B cell (primary cell): ENCODE measurements at regions not wholly inside any gene's neighbourhood (a gene's known extent, or its start where the extent isn't known, plus 50 kb on each side); places are given as distances from the start of the nearest gene placed in this dataset.

Experiments used
- ATAC-seq: fragments of 200-7000 bp; cut with Tn5 transposase; one replicate; pipeline ENCODE4 v1.10.0; 2021; ENCODE audit warnings: low read depth, mild to moderate bottlenecking, moderate number of reproducible peaks, moderate library complexity
- CTCF ChIA-PET: fragments of 350-600 bp; sonication (Branson Sonifier 250); formaldehyde crosslinking; loops from one replicate; lab custom pipeline; 2021; ENCODE audit warnings: antibody characterized with exemption, inconsistent platforms; lab: Charles Lee
- POLR2A ChIA-PET: fragments of 350-600 bp; sonication (Branson Sonifier 250); formaldehyde crosslinking; loops from one replicate; lab custom pipeline; 2021; ENCODE audit warnings: antibody characterized with exemption; lab: Charles Lee
- DNase-seq: peaks from one replicate; pipeline ENCODE4 v3.0.0; 2013
- H2AFZ ChIP-seq: 2 replicates; pipeline ENCODE4 v1.6.1; 2012; ENCODE audit warnings: mild to moderate bottlenecking, low read depth, low read length; ENCODE audit not compliant: insufficient read depth, poor library complexity, severe bottlenecking
- H3K27ac ChIP-seq, 2 donors: 1 replicate in 1 of 2; 2 replicates in 1 of 2; pipeline ENCODE4 v1.5.1; 2012 to 2013; ENCODE audit warnings: low read length in 2 of 2, mild to moderate bottlenecking in 2 of 2, moderate library complexity in 1 of 2
- H3K27me3 ChIP-seq, 4 experiments: fragments of 200-600 bp in 1 of 4; sonication (generic) in 1 of 4; replicated peaks in 1 of 4; 1 replicate in 2 of 4; 2 replicates in 2 of 4; pipeline versions ENCODE4 v1.6.1 to v1.7.0; 2013 to 2016; ENCODE audit warnings: low read length in 3 of 4, mild to moderate bottlenecking in 2 of 4, mixed read lengths in 1 of 4, moderate library complexity in 1 of 4; ENCODE audit not compliant: insufficient read depth in 4 of 4, control insufficient read depth in 3 of 4; ENCODE audit errors: control extremely low read depth in 1 of 4
- H3K36me3 ChIP-seq, 2 experiments: replicated peaks in 1 of 2; 1 replicate in 1 of 2; 2 replicates in 1 of 2; pipeline versions ENCODE4 v1.6.1 to v1.7.1; 2013; ENCODE audit warnings: low read length in 1 of 2; ENCODE audit not compliant: insufficient read depth in 2 of 2, control insufficient read depth in 1 of 2; ENCODE audit errors: control extremely low read depth in 1 of 2, extremely low read depth in 1 of 2
- H3K4me1 ChIP-seq, 2 donors: fragments of 200-600 bp in 1 of 2; sonication (generic) in 1 of 2; 1 replicate in 1 of 2; 2 replicates in 1 of 2; pipeline versions ENCODE4 v1.5.1 to v1.6.1; 2013 to 2017; ENCODE audit warnings: low read length in 2 of 2; ENCODE audit not compliant: control insufficient read depth in 2 of 2, insufficient read depth in 2 of 2
- H3K4me2 ChIP-seq: replicated peaks from 2 replicates; pipeline ENCODE3; 2012; ENCODE audit warnings: mild to moderate bottlenecking, low read depth, low read length; ENCODE audit not compliant: poor library complexity, severe bottlenecking
- H3K4me3 ChIP-seq, 5 experiments: fragments of 200-600 bp in 1 of 5; sonication (generic) in 1 of 5; 1 replicate in 3 of 5; 2 replicates in 2 of 5; pipeline versions ENCODE4 v1.5.1 to v1.7.0; 2011 to 2016; ENCODE audit warnings: low read length in 4 of 5, mild to moderate bottlenecking in 4 of 5, low read depth in 2 of 5, control low read depth in 1 of 5, moderate library complexity in 1 of 5; ENCODE audit not compliant: insufficient read depth in 1 of 5; ENCODE audit errors: control extremely low read depth in 1 of 5, extremely low read depth in 1 of 5
- H3K79me2 ChIP-seq: fragments of 200-600 bp; sonication (generic); one replicate; pipeline ENCODE4 v1.6.0; 2016; ENCODE audit warnings: low read length; ENCODE audit not compliant: control insufficient read depth, insufficient read depth
- H3K9ac ChIP-seq: fragments of 200-600 bp; sonication (generic); 2 replicates; pipeline ENCODE4 v1.6.1; 2017; ENCODE audit warnings: mild to moderate bottlenecking, low read length, moderate library complexity
- H3K9me3 ChIP-seq, 3 donors: one replicate each; pipeline versions ENCODE4 v1.6.1 to v1.7.1; 2013; ENCODE audit warnings: low read length in 2 of 3; ENCODE audit not compliant: control insufficient read depth in 2 of 3, insufficient read depth in 1 of 3; ENCODE audit errors: control extremely low read depth in 1 of 3
- H4K20me1 ChIP-seq: 2 replicates; pipeline ENCODE4 v1.6.0; 2012; ENCODE audit warnings: mild to moderate bottlenecking, low read length; ENCODE audit not compliant: insufficient read depth, control insufficient read depth, poor library complexity, severe bottlenecking
- H3K27ac Mint-ChIP-seq: one replicate; pipeline ENCODE4 v1.8.0; 2021; ENCODE audit warnings: mixed read lengths
- H3K27me3 Mint-ChIP-seq: one replicate; pipeline ENCODE4 v1.8.0; 2021; ENCODE audit warnings: mixed read lengths
- H3K4me1 Mint-ChIP-seq: one replicate; pipeline ENCODE4 v1.8.0; 2021; ENCODE audit warnings: mixed read lengths
- H3K4me3 Mint-ChIP-seq: one replicate; pipeline ENCODE4 v1.8.0; 2021; ENCODE audit warnings: mixed read lengths
- H3K9me3 Mint-ChIP-seq: one replicate; pipeline ENCODE4 v1.8.0; 2022; ENCODE audit warnings: mixed read lengths; ENCODE audit not compliant: insufficient read depth
- EZH2 ChIP-seq: IDR thresholded peaks from 2 replicates; pipeline ENCODE4 v1.6.1; 2012; ENCODE audit warnings: borderline replicate concordance, low read depth, mild to moderate bottlenecking, moderate library complexity, low read length; ENCODE audit not compliant: insufficient read depth, poor library complexity, severe bottlenecking
- WGBS: methylation state at CpG from one replicate; pipeline ENCODE4 v1.1.5; 2013; ENCODE audit warnings: missing lambda C conversion rate; ENCODE audit not compliant: insufficient coverage; 5-methylcytosine and 5-hydroxymethylcytosine counted together
- intact Hi-C: fragments of 100-400 bp; cut with micrococcal nuclease; formaldehyde crosslinking; loops from one replicate; pipeline ENCODE4 v1.10.0; 2022
- TF ChIP-seq, protein P1 (sequence below): fragments of 200-600 bp; IDR thresholded peaks from one replicate; pipeline ENCODE4 v1.8.0; 2022; ENCODE audit warnings: antibody characterized with exemption, mild to moderate bottlenecking

DNA sequence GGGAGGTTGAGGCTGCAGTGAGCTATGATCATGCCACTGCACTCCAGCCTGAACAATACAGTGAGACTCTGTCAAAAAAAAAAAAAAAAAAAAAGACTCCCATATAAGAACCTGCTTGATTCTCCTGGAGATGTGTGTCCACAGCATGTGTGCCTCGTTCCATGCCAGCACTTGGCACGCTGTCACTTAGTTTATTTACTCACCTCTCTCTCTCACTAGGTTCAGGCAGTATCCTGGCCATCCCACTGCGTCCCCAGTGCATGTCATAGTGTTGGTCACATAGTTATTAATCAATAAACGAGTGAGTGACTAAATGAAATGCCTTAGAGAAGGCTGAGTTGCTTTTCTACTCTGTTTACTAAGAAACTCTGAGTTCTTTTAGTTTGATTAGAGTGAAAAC, 79.1 kb upstream of the GPR12 start:
- H3K27ac Mint-ChIP-seq = no peak overlapping the region
- no peak overlapping the region for H3K4me3 Mint-ChIP-seq
- CTCF ChIA-PET = no interaction called here

DNA sequence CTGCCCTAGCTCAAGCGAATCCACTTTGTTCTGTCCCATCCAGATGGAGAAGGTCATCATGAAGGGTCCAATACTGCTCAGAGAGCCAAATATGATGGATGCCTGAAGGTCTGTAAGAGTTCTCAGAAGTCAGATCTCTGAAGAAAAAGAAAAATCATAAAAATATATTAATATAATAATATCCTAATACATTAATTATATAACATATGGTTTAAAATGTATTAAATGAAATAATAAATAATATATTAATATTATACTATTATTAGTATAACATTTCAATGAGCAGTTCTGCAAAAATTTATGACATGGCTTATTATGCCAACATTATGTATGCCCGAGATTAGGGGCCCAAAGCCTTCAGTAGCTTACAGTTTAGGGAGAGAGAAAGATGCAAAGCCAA, 78.2 kb upstream of the GPR12 start:
- Histone ChIP-seq H3K27ac (no peak overlapping the region), H3K9me3 (peaks cover 0 to 4% (median 0%) of the 10 kb centered on the region in 3 donors), H3K4me1 (no peaks in the 10 kb centered on the region), H3K79me2 (no peaks in the 10 kb centered on the region), H3K27me3 (peaks cover 0 to 4% (median 0%) of the 10 kb centered on the region in 4 experiments), H3K4me2 (no peak overlapping the region), H2AFZ (no peak overlapping the region), H3K9ac (no peak overlapping the region), H3K4me3 (no peak overlapping the region), H4K20me1 (no peaks in the 10 kb centered on the region), H3K36me3 (no peaks in the 10 kb centered on the region)
- H3K4me1 Mint-ChIP-seq = no peaks in the 10 kb centered on the region
- H3K4me3 Mint-ChIP-seq = no peak overlapping the region
- ChIA-PET CTCF (no interaction called here), POLR2A (no interaction called here)
- no peak for TF ChIP-seq EZH2
- TF ChIP-seq, protein P1, sequence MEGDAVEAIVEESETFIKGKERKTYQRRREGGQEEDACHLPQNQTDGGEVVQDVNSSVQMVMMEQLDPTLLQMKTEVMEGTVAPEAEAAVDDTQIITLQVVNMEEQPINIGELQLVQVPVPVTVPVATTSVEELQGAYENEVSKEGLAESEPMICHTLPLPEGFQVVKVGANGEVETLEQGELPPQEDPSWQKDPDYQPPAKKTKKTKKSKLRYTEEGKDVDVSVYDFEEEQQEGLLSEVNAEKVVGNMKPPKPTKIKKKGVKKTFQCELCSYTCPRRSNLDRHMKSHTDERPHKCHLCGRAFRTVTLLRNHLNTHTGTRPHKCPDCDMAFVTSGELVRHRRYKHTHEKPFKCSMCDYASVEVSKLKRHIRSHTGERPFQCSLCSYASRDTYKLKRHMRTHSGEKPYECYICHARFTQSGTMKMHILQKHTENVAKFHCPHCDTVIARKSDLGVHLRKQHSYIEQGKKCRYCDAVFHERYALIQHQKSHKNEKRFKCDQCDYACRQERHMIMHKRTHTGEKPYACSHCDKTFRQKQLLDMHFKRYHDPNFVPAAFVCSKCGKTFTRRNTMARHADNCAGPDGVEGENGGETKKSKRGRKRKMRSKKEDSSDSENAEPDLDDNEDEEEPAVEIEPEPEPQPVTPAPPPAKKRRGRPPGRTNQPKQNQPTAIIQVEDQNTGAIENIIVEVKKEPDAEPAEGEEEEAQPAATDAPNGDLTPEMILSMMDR = no peak
- H3K9me3 Mint-ChIP-seq = no peaks in the 10 kb centered on the region
- ATAC-seq = no peak
- H3K27me3 Mint-ChIP-seq = peaks cover 37% of the 10 kb centered on the region
- DNase-seq = no peak
- no peak overlapping the region for H3K27ac Mint-ChIP-seq
- intact Hi-C loops = no loop called here
- 100% methylated on average over 1 of the region's 2 CpGs for WGBS

More for the DNA sequence above, 79.1 kb upstream of the GPR12 start:
- H3K27me3 Mint-ChIP-seq = peaks cover 36% of the 10 kb centered on the region
- no peaks in the 10 kb centered on the region for H3K79me2 ChIP-seq
- H3K27me3 ChIP-seq = peaks cover 0 to 4% (median 0%) of the 10 kb centered on the region in 4 experiments
- no peaks in the 10 kb centered on the region for H3K4me1 ChIP-seq
- DNase-seq = no peak
- ATAC-seq = no peak
- H2AFZ ChIP-seq = no peak overlapping the region
- H3K36me3 ChIP-seq = no peaks in the 10 kb centered on the region
- H4K20me1 ChIP-seq = no peaks in the 10 kb centered on the region
- peaks cover 3% of the 10 kb centered on the region for H3K9me3 Mint-ChIP-seq
- H3K9me3 ChIP-seq = peaks cover 0 to 4% (median 0%) of the 10 kb centered on the region in 3 donors
- no peak overlapping the region for H3K4me3 ChIP-seq
- no peak overlapping the region for H3K9ac ChIP-seq
- TF ChIP-seq, protein P1 = no peak
- no peak for TF ChIP-seq EZH2
- WGBS = no CpG with 5 or more reads among the region's 4 CpGs
- no peak overlapping the region for H3K27ac ChIP-seq
- intact Hi-C loops = no loop called here
- no peaks in the 10 kb centered on the region for H3K4me1 Mint-ChIP-seq
- H3K4me2 ChIP-seq = no peak overlapping the region
- POLR2A ChIA-PET = no interaction called here
